SJSA1 (cell line): ENCODE measurements at regions not wholly inside any gene's neighbourhood (a gene's known extent, or its start where the extent isn't known, plus 50 kb on each side); places are given as distances from the start of the nearest gene placed in this dataset.
"Not testable (repeated sequence)": the region's sequence is repeated elsewhere in the genome, so short reads cannot be mapped to it uniquely, and the experiment has no call there.

ENCODE experiments used
- DNase-seq, 2 experiments: peaks; one replicate each; pipeline ENCODE4 v3.0.0-alpha.2; 2015 to 2020; ENCODE audit warnings: low spot score in 2 of 2, low read depth in 1 of 2
- H3K27ac ChIP-seq: fragments of 250-450 bp; sonication (Bioruptor Pico); 2 replicates; pipeline ENCODE4 v1.5.1; 2020; ENCODE audit warnings: mild to moderate bottlenecking, moderate library complexity
- H3K27me3 ChIP-seq: fragments of 250-450 bp; sonication (Bioruptor Pico); replicated peaks from 2 replicates; pipeline ENCODE4 v1.5.1; 2020; ENCODE audit warnings: mild to moderate bottlenecking, moderate library complexity
- H3K36me3 ChIP-seq: fragments of 250-450 bp; sonication (Bioruptor Pico); 2 replicates; pipeline ENCODE4 v1.5.1; 2020; ENCODE audit warnings: mild to moderate bottlenecking
- H3K4me1 ChIP-seq: fragments of 250-450 bp; sonication (Bioruptor Pico); replicated peaks from 2 replicates; pipeline ENCODE4 v1.6.1; 2021; ENCODE audit warnings: mild to moderate bottlenecking
- H3K4me3 ChIP-seq: fragments of 250-450 bp; sonication (Bioruptor Pico); 2 replicates; pipeline ENCODE4 v1.5.1; 2020; ENCODE audit warnings: mild to moderate bottlenecking
- H3K9me3 ChIP-seq: fragments of 250-450 bp; sonication (Bioruptor Pico); replicated peaks from 2 replicates; pipeline ENCODE4 v1.5.1; 2020; ENCODE audit warnings: mild to moderate bottlenecking

DNA sequence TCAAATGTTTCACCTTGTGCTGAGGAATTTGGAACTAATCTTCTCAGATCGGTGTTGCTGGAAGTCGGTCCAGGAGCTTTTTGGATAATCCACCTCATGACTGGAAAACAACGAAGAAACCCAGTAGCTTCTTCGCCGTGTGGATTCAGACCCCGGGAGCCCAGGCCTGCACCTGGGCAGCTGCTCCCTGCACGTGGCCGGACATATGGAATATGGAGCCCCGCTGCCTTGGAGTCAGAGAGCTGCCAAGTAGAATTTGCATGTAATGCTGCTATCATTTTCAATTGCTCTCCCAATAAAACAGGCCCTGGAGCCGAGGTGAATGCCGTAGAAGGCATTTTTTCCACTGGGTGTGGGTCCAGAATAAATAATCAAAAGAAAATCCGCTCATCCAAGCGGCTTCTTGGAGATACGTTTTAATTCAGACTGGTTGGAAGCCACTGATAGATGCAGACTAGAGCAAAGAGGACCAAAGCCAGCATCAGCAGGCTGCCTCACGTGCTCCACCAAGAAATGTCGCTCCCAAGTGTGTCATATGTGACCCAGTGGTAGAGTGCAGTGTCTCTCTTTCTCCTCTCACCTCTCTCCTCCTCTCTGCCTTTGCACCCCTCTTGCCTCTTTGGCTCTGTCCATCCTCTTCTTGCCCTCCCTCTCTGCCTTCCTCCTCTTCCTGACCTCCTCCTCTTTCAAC is 115.3 kb downstream of the ZNF664 start:
- H3K36me3 ChIP-seq, result no peaks in the 10 kb centered on the region
- H3K4me1 ChIP-seq, result no peaks in the 10 kb centered on the region
- no peak overlapping the region for H3K4me3 ChIP-seq
- DNase-seq, result no peak
- no peaks in the 10 kb centered on the region for H3K27me3 ChIP-seq
- no peaks in the 10 kb centered on the region for H3K9me3 ChIP-seq
- no peak overlapping the region for H3K27ac ChIP-seq

DNA sequence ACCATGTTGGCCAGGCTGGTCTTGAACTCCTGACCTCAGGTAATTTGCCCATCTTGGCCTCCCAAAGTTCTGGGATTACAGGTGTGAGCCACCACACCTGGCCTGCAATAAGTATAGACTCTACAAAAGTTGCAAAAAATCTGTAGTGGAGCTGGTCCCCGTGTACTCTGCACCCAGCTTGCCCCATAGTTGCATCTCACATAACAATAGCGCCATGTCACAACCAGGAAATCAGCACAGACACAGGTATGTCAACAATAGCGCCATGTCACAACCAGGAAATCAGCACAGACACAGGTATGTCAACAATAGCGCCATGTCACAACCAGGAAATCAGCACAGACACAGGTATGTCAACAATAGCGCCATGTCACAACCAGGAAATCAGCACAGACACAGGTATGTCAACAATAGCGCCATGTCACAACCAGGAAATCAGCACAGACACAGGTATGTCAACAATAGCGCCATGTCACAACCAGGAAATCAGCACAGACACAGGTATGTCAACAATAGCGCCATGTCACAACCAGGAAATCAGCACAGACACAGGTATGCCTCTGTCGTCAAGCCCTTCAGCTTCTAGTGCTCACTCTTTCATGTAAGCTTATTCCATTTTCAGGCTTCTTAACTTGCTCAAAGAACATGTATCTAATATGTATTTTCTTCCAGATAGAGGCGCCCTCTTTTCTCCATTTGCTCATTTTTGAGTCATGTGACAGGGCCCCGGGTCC is 116.3 kb downstream of the ZNF664 start:
- not testable (repeated sequence) for H3K27ac ChIP-seq, H3K4me3 ChIP-seq, H3K9me3 ChIP-seq, DNase-seq, H3K4me1 ChIP-seq, H3K36me3 ChIP-seq, H3K27me3 ChIP-seq

DNA sequence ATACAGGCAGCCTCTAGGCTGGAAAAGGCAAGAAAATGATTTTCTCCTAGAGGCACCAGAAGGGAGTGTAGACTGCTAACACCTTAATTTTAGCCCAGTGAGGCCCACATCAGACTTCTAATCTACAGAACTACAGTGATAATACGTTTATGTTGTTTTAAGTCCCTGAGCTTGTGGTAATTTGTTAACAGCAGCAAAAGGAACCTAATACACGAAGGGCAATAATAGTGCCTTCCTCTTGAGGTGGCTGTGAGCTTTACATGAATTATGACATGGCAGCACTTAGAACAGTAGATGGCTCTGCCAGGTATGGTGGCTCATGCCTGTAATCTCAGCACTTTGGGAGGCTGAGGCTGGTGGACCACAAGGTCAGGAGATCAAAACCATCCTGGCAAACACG is 118.8 kb downstream of the ZNF664 start:
- Histone ChIP-seq H3K9me3 (no peaks in the 10 kb centered on the region), H3K4me3 (no peak overlapping the region), H3K27me3 (no peaks in the 10 kb centered on the region), H3K27ac (no peak overlapping the region), H3K4me1 (no peaks in the 10 kb centered on the region), H3K36me3 (no peaks in the 10 kb centered on the region)
- no peak for DNase-seq

DNA sequence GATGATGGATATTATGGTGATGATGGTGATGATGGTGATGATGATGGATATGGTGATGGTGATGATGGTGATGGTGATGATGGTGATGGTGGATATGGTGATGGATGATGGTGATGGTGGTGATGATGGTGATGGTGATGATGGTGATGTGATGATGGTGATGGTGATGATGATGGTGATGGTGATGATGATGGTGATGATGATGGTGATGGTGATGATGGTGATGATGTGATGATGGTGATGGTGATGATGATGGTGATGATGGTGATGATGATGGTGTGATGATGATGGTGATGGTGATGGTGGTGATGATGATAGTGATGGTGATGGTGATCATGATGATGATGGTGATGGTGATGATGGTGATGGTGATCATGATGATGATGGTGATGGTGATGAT is 119.5 kb downstream of the ZNF664 start:
- not testable (repeated sequence) for H3K4me1 ChIP-seq, H3K4me3 ChIP-seq, H3K9me3 ChIP-seq, H3K27me3 ChIP-seq, DNase-seq, H3K27ac ChIP-seq, H3K36me3 ChIP-seq

DNA sequence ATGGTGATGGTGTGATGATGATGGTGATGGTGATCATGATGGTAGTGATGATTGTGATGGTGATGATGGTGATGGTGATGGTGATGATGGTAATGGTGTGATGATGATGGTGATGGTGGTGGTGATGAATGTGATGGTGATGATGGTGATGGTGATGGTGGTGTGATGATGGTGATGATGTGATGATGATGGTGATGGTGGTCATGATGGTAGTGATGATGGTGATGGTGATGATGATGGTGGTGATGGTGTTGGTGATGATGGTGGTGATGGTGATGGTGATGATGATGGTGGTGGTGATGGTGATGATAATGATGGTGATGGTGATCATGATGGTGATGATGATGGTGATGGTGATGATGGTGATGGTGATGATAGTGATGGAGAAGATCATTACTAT is 120.3 kb downstream of the ZNF664 start:
- Histone ChIP-seq H3K36me3 (no peaks in the 10 kb centered on the region), H3K4me3 (no peak overlapping the region), H3K27ac (no peak overlapping the region), H3K9me3 (no peaks in the 10 kb centered on the region), H3K27me3 (peaks cover 4% of the 10 kb centered on the region; the same call in 1 of the 2 replicates), H3K4me1 (no peaks in the 10 kb centered on the region)
- DNase-seq, result no peak

DNA sequence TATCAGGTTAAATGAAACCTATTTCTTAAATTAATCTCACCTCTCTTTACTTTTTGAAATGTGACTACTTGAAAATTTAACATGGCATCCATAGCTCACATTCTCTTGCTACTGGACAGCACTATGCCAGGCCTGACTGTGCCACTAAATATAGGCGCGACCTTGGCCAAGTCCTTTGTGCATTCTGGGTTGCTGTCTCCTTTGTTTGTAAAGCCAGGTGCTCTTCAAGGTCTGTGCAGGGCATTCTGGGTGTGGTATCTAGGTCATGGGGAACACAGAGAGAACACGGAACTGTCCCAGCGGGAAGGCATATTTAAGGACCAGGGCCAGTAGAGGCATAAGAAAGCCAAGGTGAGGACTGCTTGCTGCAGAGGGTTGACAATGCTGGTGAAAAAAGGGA is 121.2 kb downstream of the ZNF664 start:
- H3K9me3 ChIP-seq, result no peaks in the 10 kb centered on the region
- DNase-seq, result no peak
- H3K27ac ChIP-seq, result no peak overlapping the region
- peaks cover 4% of the 10 kb centered on the region; the same call in 1 of the 2 replicates for H3K27me3 ChIP-seq
- H3K4me1 ChIP-seq, result no peaks in the 10 kb centered on the region
- no peak overlapping the region for H3K4me3 ChIP-seq
- no peaks in the 10 kb centered on the region for H3K36me3 ChIP-seq

DNA sequence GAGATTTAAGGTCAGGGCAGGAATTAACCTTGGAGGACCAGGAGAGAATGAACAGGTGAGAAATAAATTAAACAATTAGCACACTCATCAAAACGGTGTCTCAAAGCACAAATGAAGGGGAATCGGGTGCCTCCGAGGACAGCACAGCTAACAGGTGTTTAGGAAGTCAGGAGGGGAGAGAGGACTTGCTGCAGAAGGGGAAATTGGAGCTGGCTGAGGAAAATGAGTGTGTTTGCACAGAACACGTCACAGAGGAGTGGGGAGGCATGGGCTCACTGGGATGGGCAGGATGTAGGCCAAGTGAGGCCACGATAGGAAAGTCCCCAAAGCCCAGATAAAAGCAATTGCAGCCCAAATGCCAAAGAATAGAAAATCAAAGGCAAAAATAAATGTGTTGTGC is 121.7 kb downstream of the ZNF664 start:
- Histone ChIP-seq H3K4me1 (no peaks in the 10 kb centered on the region), H3K4me3 (no peak overlapping the region), H3K36me3 (no peaks in the 10 kb centered on the region), H3K27ac (no peak overlapping the region), H3K27me3 (peaks cover 4% of the 10 kb centered on the region; the same call in 1 of the 2 replicates), H3K9me3 (no peaks in the 10 kb centered on the region)
- no peak for DNase-seq

DNA sequence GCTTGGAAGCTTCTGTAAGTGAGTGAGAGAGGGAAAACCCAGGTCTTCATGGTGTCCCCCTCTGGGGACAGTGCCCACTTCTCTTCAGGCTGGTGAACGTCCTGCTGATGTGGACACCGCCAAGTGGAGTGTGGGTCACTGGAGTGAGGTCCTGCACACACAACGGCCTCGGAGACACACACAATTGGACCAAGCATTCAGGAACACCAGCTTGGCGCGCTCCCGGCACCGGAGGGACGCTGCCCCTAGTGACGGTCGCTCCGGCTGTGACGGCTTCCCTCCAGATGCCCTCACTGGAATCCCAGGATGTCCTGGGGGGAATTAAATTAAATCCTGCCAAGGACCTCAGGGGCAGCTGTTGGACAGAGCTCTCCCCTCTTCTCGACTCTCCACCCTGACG is 123.1 kb downstream of the ZNF664 start:
- Histone ChIP-seq H3K36me3 (no peaks in the 10 kb centered on the region), H3K27me3 (peaks cover 4% of the 10 kb centered on the region; the same call in 1 of the 2 replicates), H3K4me3 (no peak overlapping the region), H3K27ac (no peak overlapping the region), H3K4me1 (no peaks in the 10 kb centered on the region), H3K9me3 (no peaks in the 10 kb centered on the region)
- DNase-seq, result no peak

DNA sequence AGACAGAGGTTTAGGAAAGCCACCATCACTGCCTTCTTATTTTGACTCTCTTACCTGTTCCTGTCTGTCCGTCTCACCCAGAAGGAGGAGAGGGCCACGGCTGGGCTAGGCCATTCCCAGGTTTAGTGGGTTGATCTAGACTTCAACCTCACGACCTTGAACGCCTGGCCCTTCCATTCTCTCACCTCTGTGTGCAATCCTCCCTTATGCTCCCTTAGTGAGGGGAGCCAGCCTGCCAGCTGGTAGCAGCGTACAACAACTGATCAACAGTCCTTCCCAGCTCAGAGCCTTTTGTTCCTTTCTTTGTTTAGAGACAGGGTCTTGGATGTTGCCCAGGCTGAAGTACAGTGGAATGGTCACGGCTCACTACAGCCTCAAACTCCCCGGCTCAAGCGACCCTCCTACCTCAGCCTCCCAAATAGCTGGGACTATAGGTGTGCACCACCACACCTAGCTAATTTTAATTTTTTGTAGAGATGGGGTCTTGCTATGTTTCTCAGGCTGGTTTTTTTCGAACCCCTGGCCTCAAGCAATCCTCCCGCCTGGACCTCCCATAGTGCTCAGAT is 123.9 kb downstream of the ZNF664 start:
- Histone ChIP-seq H3K4me3 (no peak overlapping the region), H3K27ac (no peak overlapping the region), H3K9me3 (no peaks in the 10 kb centered on the region), H3K27me3 (peaks cover 4% of the 10 kb centered on the region; the same call in 1 of the 2 replicates), H3K4me1 (no peaks in the 10 kb centered on the region), H3K36me3 (no peaks in the 10 kb centered on the region)
- DNase-seq, result no peak

DNA sequence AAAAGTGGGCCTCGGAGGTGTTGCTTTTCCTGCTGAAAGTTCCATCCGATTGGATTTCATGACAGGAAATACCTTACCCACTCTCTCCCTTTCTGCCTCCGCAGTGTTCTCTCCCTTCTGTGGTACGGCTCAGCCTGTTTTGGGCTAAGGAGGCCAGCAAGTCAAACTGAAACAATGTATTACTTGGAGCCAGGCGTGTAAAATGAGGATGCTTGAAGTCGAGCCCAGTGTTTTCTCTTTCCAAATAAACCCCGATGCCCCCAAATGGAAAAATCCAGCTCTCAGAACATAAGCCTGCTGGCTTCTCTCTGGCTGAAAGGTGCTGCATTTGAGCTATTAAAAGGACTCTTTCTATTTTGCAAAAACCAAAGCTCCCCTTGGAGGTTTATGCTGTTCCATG is 124.7 kb downstream of the ZNF664 start:
- Histone ChIP-seq H3K27me3 (peaks cover 4% of the 10 kb centered on the region; the same call in 1 of the 2 replicates), H3K4me1 (no peaks in the 10 kb centered on the region), H3K36me3 (no peaks in the 10 kb centered on the region), H3K4me3 (no peak overlapping the region), H3K27ac (no peak overlapping the region), H3K9me3 (no peaks in the 10 kb centered on the region)
- no peak for DNase-seq

DNA sequence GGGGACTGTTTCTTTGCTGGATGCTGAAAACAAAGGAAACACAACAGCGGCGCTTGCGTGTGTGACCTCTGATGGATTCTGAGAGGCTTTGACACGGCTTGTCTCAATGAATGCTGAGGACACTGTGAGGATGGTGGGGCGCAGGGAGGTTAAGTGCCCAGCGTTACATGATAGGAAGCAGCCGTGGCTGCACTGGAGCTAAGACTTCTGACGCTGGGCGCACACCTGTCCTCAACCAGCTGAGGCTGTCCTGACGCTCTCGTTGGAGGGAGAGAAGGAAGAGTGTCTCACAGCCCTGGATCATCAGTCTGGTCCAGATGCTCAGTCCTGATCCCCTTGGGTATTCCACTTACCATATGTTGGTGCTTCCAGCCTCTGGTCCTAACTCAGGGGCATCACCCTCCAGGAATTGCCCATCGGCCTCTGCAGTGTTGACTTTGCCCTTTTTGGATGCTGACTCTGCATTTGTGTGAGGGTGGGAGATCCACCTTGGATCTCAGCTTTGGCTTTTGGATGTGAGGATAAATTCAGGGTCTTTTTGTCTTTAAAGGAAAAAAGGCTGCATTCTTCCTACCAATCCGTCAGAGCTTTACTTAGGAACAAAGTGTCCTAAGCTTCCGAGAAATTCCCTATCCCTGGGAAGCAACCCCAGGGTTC is 125.2 kb downstream of the ZNF664 start:
- no peaks in the 10 kb centered on the region for H3K36me3 ChIP-seq
- DNase-seq, result no peak
- no peaks in the 10 kb centered on the region for H3K4me1 ChIP-seq
- no peak overlapping the region for H3K27ac ChIP-seq
- no peak overlapping the region for H3K4me3 ChIP-seq
- no peaks in the 10 kb centered on the region for H3K9me3 ChIP-seq
- peaks cover 4% of the 10 kb centered on the region; the same call in 1 of the 2 replicates for H3K27me3 ChIP-seq

DNA sequence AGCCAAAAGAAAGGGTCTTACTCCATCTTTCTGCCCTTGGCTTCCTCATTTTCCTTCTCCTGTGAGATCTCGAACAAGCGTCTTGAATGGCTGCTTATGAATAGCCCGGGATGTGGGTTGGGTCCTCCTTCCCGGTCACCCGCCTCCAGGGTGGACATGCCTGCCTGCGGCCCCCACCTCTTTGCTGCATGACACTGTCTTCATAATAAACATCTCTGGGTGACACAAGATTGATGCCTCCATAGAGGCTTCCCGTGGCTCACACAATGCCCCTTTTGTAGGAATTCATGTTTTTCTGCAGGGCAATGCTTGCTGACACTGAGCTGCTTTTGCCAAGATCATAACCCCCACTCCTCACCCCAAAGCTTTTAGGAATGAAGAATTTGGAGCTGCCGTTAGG is 125.9 kb downstream of the ZNF664 start:
- Histone ChIP-seq H3K9me3 (no peaks in the 10 kb centered on the region), H3K36me3 (no peaks in the 10 kb centered on the region), H3K27ac (no peak overlapping the region), H3K4me3 (no peak overlapping the region), H3K27me3 (peaks cover 4% of the 10 kb centered on the region; the same call in 1 of the 2 replicates), H3K4me1 (no peaks in the 10 kb centered on the region)
- DNase-seq, result no peak

DNA sequence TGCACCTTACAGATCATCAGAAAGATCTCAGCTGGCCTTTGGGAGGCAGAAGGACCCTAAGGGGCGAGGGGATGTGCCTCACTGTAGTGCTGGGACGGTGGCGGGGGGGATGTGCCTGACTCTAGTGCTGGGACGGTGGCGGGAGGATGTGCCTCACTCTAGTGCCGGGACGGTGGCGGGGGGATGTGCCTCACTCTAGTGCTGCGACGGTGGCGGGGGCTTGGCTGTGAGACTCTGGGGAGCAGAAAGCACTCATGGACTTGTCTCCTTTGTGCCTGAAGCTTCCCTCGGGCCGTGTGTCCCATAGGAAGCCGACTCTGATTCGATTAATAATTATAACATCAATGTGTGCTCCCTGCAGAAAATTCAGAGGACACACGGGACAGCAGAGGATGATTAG is 126.6 kb downstream of the ZNF664 start:
- Histone ChIP-seq H3K4me1 (no peaks in the 10 kb centered on the region), H3K9me3 (no peaks in the 10 kb centered on the region), H3K27me3 (peaks cover 4% of the 10 kb centered on the region; the same call in 1 of the 2 replicates), H3K27ac (no peak overlapping the region), H3K4me3 (no peak overlapping the region), H3K36me3 (no peaks in the 10 kb centered on the region)
- DNase-seq, result no peak
